ENCODE measurements at regions not wholly inside any gene's neighbourhood (a gene's known extent, or its start where the extent isn't known, plus 50 kb on each side); places are given as distances from the start of the nearest gene placed in this dataset.

DNA sequence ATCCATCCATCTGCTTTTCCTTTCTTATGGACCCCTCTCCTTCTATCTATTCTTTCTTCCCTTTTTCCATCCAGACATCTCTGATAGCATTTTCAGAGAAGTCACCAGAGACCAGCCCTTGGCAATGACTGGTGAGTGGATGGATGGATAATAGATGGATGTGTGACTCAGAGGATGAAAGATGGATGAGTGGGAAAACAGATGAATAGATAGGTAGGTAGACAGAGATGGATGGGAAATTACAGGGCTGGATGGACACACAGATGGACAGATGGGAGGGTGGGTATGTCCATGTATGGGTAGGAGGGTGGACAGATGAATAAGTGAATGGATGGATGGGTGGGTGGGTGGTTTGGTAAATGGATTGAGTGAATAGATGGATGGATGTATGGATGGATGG lies 101.0 kb downstream of the LITAF start:
- in situ Hi-C loops (cut with MboI; ENCODE audit: low pct_ligation_motif_present in 1 of 4, low pct_unique_long_range_greater_than_20kb in 1 of 4, low sequenced_read_pairs in 3 of 4) = no loop called here
- intact Hi-C loops (cut with DNase I; ENCODE audit: low total_unique reads) = no loop called here
- H3K4me1 ChIP-seq = peaks cover 0 to 8% (median 3%) of the 10 kb centered on the region in 4 donors
- H3K27me3 ChIP-seq = no peaks in the 10 kb centered on the region
- DNase-seq = no peak
- no peaks in the 10 kb centered on the region for H3K36me3 ChIP-seq
- no peak overlapping the region for H3K4me3 ChIP-seq
- TF ChIP-seq POLR2A (IDR thresholded peaks at IDR 0.05) (no peak), EP300 (IDR thresholded peaks at IDR 0.05; ENCODE audit: low read depth) (no peak), CTCF (IDR thresholded peaks at IDR 0.05) (no peak), POLR2AphosphoS5 (IDR thresholded peaks at IDR 0.05) (no peak)
- no peak overlapping the region for H3K27ac ChIP-seq
- peaks cover 0 to under 1% of the 10 kb centered on the region in 2 donors for H3K9me3 ChIP-seq

DNA sequence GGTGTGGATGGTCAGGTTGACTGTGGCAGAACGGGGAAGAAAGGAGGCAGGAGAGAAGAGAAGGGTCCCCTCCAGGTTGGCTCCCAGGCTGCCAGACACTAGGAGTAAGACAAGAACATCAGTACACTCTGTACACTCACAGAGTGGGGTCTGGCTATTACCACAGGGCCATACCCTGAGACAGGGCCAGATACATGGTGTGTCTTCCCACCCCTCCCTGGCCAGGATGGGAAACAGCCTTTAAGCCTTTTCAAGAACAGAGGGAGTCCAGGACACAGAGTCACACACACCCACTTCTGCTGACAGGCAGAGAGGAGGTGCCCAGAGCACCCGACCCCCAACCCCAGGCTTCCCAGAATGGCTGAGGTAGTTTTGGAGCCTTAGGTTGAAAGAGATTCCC lies 99.4 kb downstream of the LITAF start:
- 79% methylated on average over 2 of the region's 2 CpGs; no CpG with 5 or more reads in 1 of the 2 donors for WGBS, 2 donors (ENCODE audit: low coverage in 1 of 2)
- DNase-seq = no peak
- TF ChIP-seq POLR2AphosphoS5 (IDR thresholded peaks at IDR 0.05) (no peak), EP300 (IDR thresholded peaks at IDR 0.05; ENCODE audit: low read depth) (no peak), POLR2A (IDR thresholded peaks at IDR 0.05) (no peak), CTCF (IDR thresholded peaks at IDR 0.05) (no peak)
- H3K27me3 ChIP-seq = no peaks in the 10 kb centered on the region
- H3K4me3 ChIP-seq = no peak overlapping the region
- H3K9me3 ChIP-seq = no peaks in the 10 kb centered on the region
- H3K27ac ChIP-seq = no peak overlapping the region
- in situ Hi-C loops (cut with MboI; ENCODE audit: low pct_ligation_motif_present in 1 of 4, low pct_unique_long_range_greater_than_20kb in 1 of 4, low sequenced_read_pairs in 3 of 4) = no loop called here
- H3K36me3 ChIP-seq = no peaks in the 10 kb centered on the region
- peaks cover 0 to 8% (median 7%) of the 10 kb centered on the region in 4 donors for H3K4me1 ChIP-seq
- intact Hi-C loops (cut with DNase I; ENCODE audit: low total_unique reads) = no loop called here

GRCh38 chr16:11488304-11488703 lies 98.4 kb downstream of the LITAF start:
- TF ChIP-seq POLR2A (IDR thresholded peaks at IDR 0.05) (no peak), POLR2AphosphoS5 (IDR thresholded peaks at IDR 0.05) (no peak), EP300 (IDR thresholded peaks at IDR 0.05; ENCODE audit: low read depth) (no peak)
- Histone ChIP-seq H3K9me3 (no peaks in the 10 kb centered on the region), H3K4me3 (no peak overlapping the region), H3K27me3 (no peaks in the 10 kb centered on the region), H3K36me3 (no peaks in the 10 kb centered on the region), H3K4me1 (peaks cover 0 to 8% (median 7%) of the 10 kb centered on the region in 4 donors), H3K27ac (no peak overlapping the region)
- 54 to 57% methylated on average over 1 to 2 of the region's 2 CpGs for WGBS, 2 donors (ENCODE audit: low coverage in 1 of 2)
- no peak for DNase-seq
- in situ Hi-C loops (cut with MboI; ENCODE audit: low pct_ligation_motif_present in 1 of 4, low pct_unique_long_range_greater_than_20kb in 1 of 4, low sequenced_read_pairs in 3 of 4) = no loop called here
- intact Hi-C loops (cut with DNase I; ENCODE audit: low total_unique reads) = no loop called here

DNA sequence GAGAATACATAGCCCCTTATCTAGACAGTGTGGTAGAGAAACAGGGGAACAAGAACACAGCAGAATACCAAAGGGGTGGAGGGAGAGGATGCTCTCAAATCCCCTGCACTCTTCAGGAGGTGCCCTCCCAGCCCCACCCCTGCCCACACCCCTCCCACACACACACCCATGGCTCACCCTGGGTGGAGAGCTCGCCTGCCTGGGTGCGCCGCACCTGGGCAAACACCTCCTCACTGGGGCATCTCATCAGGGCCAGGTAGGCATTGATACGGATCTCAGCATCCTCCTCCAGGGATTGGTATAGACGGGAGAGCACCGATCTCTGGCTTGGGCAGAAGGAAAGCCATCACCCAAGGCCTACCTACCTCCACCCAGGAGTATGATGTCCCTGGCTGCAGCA lies 95.2 kb downstream of the LITAF start:
- in situ Hi-C loops (cut with MboI; ENCODE audit: low pct_ligation_motif_present in 1 of 4, low pct_unique_long_range_greater_than_20kb in 1 of 4, low sequenced_read_pairs in 3 of 4) = no loop called here
- Histone ChIP-seq H3K27me3 (no peaks in the 10 kb centered on the region), H3K4me1 (peaks cover 3 to 20% (median 12%) of the 10 kb centered on the region in 4 donors), H3K9me3 (no peaks in the 10 kb centered on the region), H3K4me3 (no peak overlapping the region), H3K36me3 (no peaks in the 10 kb centered on the region), H3K27ac (peak overlapping the region in 1 of 4 donors; percentile 44)
- intact Hi-C loops (cut with DNase I; ENCODE audit: low total_unique reads) = no loop called here
- TF ChIP-seq POLR2A (IDR thresholded peaks at IDR 0.05) = no peak
- no peak for TF ChIP-seq POLR2AphosphoS5 (IDR thresholded peaks at IDR 0.05)
- TF ChIP-seq CTCF (IDR thresholded peaks at IDR 0.05) = no peak
- TF ChIP-seq EP300 (IDR thresholded peaks at IDR 0.05; ENCODE audit: low read depth) = no peak
- peak; percentile 33 for DNase-seq
- 72% methylated on average over 6 of the region's 6 CpGs; no CpG with 5 or more reads in 1 of the 2 donors for WGBS, 2 donors (ENCODE audit: low coverage in 1 of 2)

Measured in transverse colon (tissue), 4 donors.